ENCODE measurements at regions not wholly inside any gene's neighbourhood (a gene's known extent, or its start where the extent isn't known, plus 50 kb on each side); places are given as distances from the start of the nearest gene placed in this dataset.

- Histone ChIP-seq H3K9me3 (ENCODE audit: insufficient read depth, low read depth, low read length) (no peaks in the 10 kb centered on the region), H3K4me3 (ENCODE audit: low read length) (no peak overlapping the region), H3K36me3 (ENCODE audit: insufficient read depth, low read depth, low read length) (no peaks in the 10 kb centered on the region), H3K4me1 (ENCODE audit: insufficient read depth, low read length) (no peaks in the 10 kb centered on the region), H3K27ac (ENCODE audit: low read length) (no peak overlapping the region), H3K9ac (ENCODE audit: low read depth, low read length) (no peak overlapping the region), H3K27me3 (ENCODE audit: insufficient read depth, low read length) (no peaks in the 10 kb centered on the region)
Observed at GRCh38 chr12:39176356-39176755, 266.6 kb downstream of the KIF21A start.

- H3K27ac ChIP-seq (ENCODE audit: low read length) = no peak overlapping the region
- H3K9ac ChIP-seq (ENCODE audit: low read depth, low read length) = no peak overlapping the region
Observed at GRCh38 chr12:39173726-39174125, 268.3 kb upstream of the CPNE8 start.

GRCh38 chr12:39165338-39165737, 259.9 kb upstream of the CPNE8 start:
- Histone ChIP-seq H3K4me1 (ENCODE audit: insufficient read depth, low read length) (no peaks in the 10 kb centered on the region), H3K9ac (ENCODE audit: low read depth, low read length) (no peak overlapping the region), H3K27me3 (ENCODE audit: insufficient read depth, low read length) (no peaks in the 10 kb centered on the region), H3K4me3 (ENCODE audit: low read length) (no peak overlapping the region), H3K36me3 (ENCODE audit: insufficient read depth, low read depth, low read length) (no peaks in the 10 kb centered on the region), H3K9me3 (ENCODE audit: insufficient read depth, low read depth, low read length) (no peaks in the 10 kb centered on the region), H3K27ac (ENCODE audit: low read length) (no peak overlapping the region)

More at GRCh38 chr12:39173726-39174125, 268.3 kb upstream of the CPNE8 start:
- H3K9me3 ChIP-seq (ENCODE audit: insufficient read depth, low read depth, low read length) = no peaks in the 10 kb centered on the region
- no peaks in the 10 kb centered on the region for H3K36me3 ChIP-seq (ENCODE audit: insufficient read depth, low read depth, low read length)
- H3K27me3 ChIP-seq (ENCODE audit: insufficient read depth, low read length) = no peaks in the 10 kb centered on the region
- H3K4me1 ChIP-seq (ENCODE audit: insufficient read depth, low read length) = no peaks in the 10 kb centered on the region
- H3K4me3 ChIP-seq (ENCODE audit: low read length) = no peak overlapping the region

- Histone ChIP-seq H3K27ac (ENCODE audit: low read length) (no peak overlapping the region), H3K36me3 (ENCODE audit: insufficient read depth, low read depth, low read length) (no peaks in the 10 kb centered on the region), H3K9ac (ENCODE audit: low read depth, low read length) (no peak overlapping the region), H3K27me3 (ENCODE audit: insufficient read depth, low read length) (no peaks in the 10 kb centered on the region), H3K4me1 (ENCODE audit: insufficient read depth, low read length) (no peaks in the 10 kb centered on the region), H3K4me3 (ENCODE audit: low read length) (no peak overlapping the region), H3K9me3 (ENCODE audit: insufficient read depth, low read depth, low read length) (no peaks in the 10 kb centered on the region)
Observed at GRCh38 chr12:39161465-39162085, 256.2 kb upstream of the CPNE8 start.

- no peak overlapping the region for H3K4me3 ChIP-seq (ENCODE audit: low read length)
- H3K27ac ChIP-seq (ENCODE audit: low read length) = no peak overlapping the region
- no peaks in the 10 kb centered on the region for H3K27me3 ChIP-seq (ENCODE audit: insufficient read depth, low read length)
- no peaks in the 10 kb centered on the region for H3K4me1 ChIP-seq (ENCODE audit: insufficient read depth, low read length)
- H3K9me3 ChIP-seq (ENCODE audit: insufficient read depth, low read depth, low read length) = no peaks in the 10 kb centered on the region
- no peak overlapping the region for H3K9ac ChIP-seq (ENCODE audit: low read depth, low read length)
- no peaks in the 10 kb centered on the region for H3K36me3 ChIP-seq (ENCODE audit: insufficient read depth, low read depth, low read length)
Observed at GRCh38 chr12:39157696-39158342, 252.4 kb upstream of the CPNE8 start.

- H3K36me3 ChIP-seq (ENCODE audit: insufficient read depth, low read depth, low read length) = no peaks in the 10 kb centered on the region
- no peak overlapping the region for H3K27ac ChIP-seq (ENCODE audit: low read length)
- peak overlapping the region; percentile 73 for H3K4me3 ChIP-seq (ENCODE audit: low read length)
- no peaks in the 10 kb centered on the region for H3K4me1 ChIP-seq (ENCODE audit: insufficient read depth, low read length)
- H3K9me3 ChIP-seq (ENCODE audit: insufficient read depth, low read depth, low read length) = peaks cover 7% of the 10 kb centered on the region; the same call in 1 of the 2 replicates
- peaks cover 17% of the 10 kb centered on the region; the same call in 1 of the 2 replicates for H3K27me3 ChIP-seq (ENCODE audit: insufficient read depth, low read length)
- peak overlapping the region; percentile 48; the same call in 1 of the 2 replicates for H3K9ac ChIP-seq (ENCODE audit: low read depth, low read length)
Observed at GRCh38 chr12:39145175-39145999, 240.0 kb upstream of the CPNE8 start.

- Histone ChIP-seq H3K36me3 (ENCODE audit: insufficient read depth, low read depth, low read length) (no peaks in the 10 kb centered on the region), H3K9ac (ENCODE audit: low read depth, low read length) (no peak overlapping the region), H3K27ac (ENCODE audit: low read length) (no peak overlapping the region), H3K4me3 (ENCODE audit: low read length) (peak overlapping the region; percentile 73; the same call in 1 of the 2 replicates), H3K9me3 (ENCODE audit: insufficient read depth, low read depth, low read length) (peaks cover 3% of the 10 kb centered on the region; the same call in 1 of the 2 replicates), H3K4me1 (ENCODE audit: insufficient read depth, low read length) (no peaks in the 10 kb centered on the region), H3K27me3 (ENCODE audit: insufficient read depth, low read length) (peaks cover 17% of the 10 kb centered on the region; the same call in 1 of the 2 replicates)
Observed at GRCh38 chr12:39144613-39145061, 239.2 kb upstream of the CPNE8 start.

- Histone ChIP-seq H3K4me1 (ENCODE audit: insufficient read depth, low read length) (no peaks in the 10 kb centered on the region; the same call in 1 of the 2 replicates), H3K9me3 (ENCODE audit: insufficient read depth, low read depth, low read length) (no peaks in the 10 kb centered on the region), H3K27ac (ENCODE audit: low read length) (no peak overlapping the region), H3K9ac (ENCODE audit: low read depth, low read length) (no peak overlapping the region), H3K36me3 (ENCODE audit: insufficient read depth, low read depth, low read length) (no peaks in the 10 kb centered on the region), H3K4me3 (ENCODE audit: low read length) (no peak overlapping the region), H3K27me3 (ENCODE audit: insufficient read depth, low read length) (no peaks in the 10 kb centered on the region)
Observed at GRCh38 chr12:39138268-39138667, 232.9 kb upstream of the CPNE8 start.

- peaks cover 14% of the 10 kb centered on the region for H3K4me1 ChIP-seq (ENCODE audit: insufficient read depth, low read length)
- no peak overlapping the region for H3K4me3 ChIP-seq (ENCODE audit: low read length)
- no peaks in the 10 kb centered on the region for H3K36me3 ChIP-seq (ENCODE audit: insufficient read depth, low read depth, low read length)
- H3K27ac ChIP-seq (ENCODE audit: low read length) = no peak overlapping the region
- H3K27me3 ChIP-seq (ENCODE audit: insufficient read depth, low read length) = no peaks in the 10 kb centered on the region
- no peak overlapping the region for H3K9ac ChIP-seq (ENCODE audit: low read depth, low read length)
- H3K9me3 ChIP-seq (ENCODE audit: insufficient read depth, low read depth, low read length) = no peaks in the 10 kb centered on the region
Observed at GRCh38 chr12:39127401-39127800, 222.0 kb upstream of the CPNE8 start.

GRCh38 chr12:39125566-39125965, 220.2 kb upstream of the CPNE8 start:
- Histone ChIP-seq H3K27ac (ENCODE audit: low read length) (no peak overlapping the region), H3K9ac (ENCODE audit: low read depth, low read length) (no peak overlapping the region), H3K9me3 (ENCODE audit: insufficient read depth, low read depth, low read length) (no peaks in the 10 kb centered on the region), H3K36me3 (ENCODE audit: insufficient read depth, low read depth, low read length) (no peaks in the 10 kb centered on the region), H3K4me3 (ENCODE audit: low read length) (no peak overlapping the region), H3K4me1 (ENCODE audit: insufficient read depth, low read length) (peaks cover 19% of the 10 kb centered on the region), H3K27me3 (ENCODE audit: insufficient read depth, low read length) (no peaks in the 10 kb centered on the region)

GRCh38 chr12:39124768-39125167, 219.4 kb upstream of the CPNE8 start:
- H3K27me3 ChIP-seq (ENCODE audit: insufficient read depth, low read length) = no peaks in the 10 kb centered on the region
- no peak overlapping the region for H3K27ac ChIP-seq (ENCODE audit: low read length)
- peaks cover 18% of the 10 kb centered on the region for H3K4me1 ChIP-seq (ENCODE audit: insufficient read depth, low read length)
- H3K4me3 ChIP-seq (ENCODE audit: low read length) = no peak overlapping the region
- H3K36me3 ChIP-seq (ENCODE audit: insufficient read depth, low read depth, low read length) = no peaks in the 10 kb centered on the region
- no peaks in the 10 kb centered on the region for H3K9me3 ChIP-seq (ENCODE audit: insufficient read depth, low read depth, low read length)
- H3K9ac ChIP-seq (ENCODE audit: low read depth, low read length) = no peak overlapping the region
